ENCODE measurements at regions not wholly inside any gene's neighbourhood (a gene's known extent, or its start where the extent isn't known, plus 50 kb on each side); places are given as distances from the start of the nearest gene placed in this dataset.

DNA sequence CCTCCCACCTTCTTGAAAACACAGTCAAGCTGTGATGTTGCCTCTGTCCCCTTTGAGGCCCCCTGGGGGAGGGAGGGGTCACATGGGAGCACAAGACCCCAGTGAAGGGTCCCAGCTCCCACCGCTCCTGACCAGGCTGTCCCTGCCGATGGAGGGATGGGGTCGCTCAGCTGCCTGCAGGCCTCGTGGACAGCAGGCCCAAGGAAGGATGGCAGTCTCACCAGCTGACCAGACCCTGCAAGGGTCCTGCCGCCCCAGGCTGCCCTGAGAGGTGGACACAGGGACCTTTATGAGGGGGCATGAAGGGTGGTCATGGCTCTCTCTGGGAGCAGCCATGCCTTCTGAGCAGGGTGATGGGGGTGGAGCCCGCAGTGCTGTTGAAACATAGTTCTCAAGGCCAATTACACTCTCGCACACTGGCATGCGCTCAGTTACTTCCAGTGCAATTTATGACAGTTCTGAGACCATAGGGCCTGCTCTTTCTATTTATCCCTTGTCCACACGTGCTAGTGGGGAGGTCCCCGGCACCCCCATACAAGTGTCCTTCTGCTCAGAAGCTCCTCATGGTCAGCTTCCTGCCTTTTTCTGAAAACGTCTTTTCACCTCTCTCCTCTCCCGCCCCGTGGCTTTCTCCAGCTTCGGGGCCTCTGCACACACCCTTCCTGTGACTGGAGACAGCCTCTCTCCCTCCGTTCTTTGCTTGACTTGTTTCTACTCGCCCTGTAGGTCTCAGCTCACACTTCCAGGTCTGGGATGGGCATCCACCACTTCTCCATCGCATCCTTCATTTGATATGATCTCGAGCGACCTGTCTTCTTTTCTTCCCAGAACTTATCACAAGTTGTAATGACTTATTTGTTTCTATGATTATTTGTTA lies 313.1 kb downstream of the ADGRD1 start:
- TF ChIP-seq CTCF (IDR thresholded peaks at IDR 0.05) (no peak), POLR2A (IDR thresholded peaks at IDR 0.05) (no peak)

All from lower leg skin (tissue), 3 donors.